ENCODE measurements at regions not wholly inside any gene's neighbourhood (a gene's known extent, or its start where the extent isn't known, plus 50 kb on each side); places are given as distances from the start of the nearest gene placed in this dataset.

GRCh38 chr21:38611277-38611676 is 113.0 kb upstream of the ERG start:
- Histone ChIP-seq H3K9me3 (ENCODE audit: control insufficient read depth, low read length) (no peaks in the 10 kb centered on the region), H3K36me3 (ENCODE audit: control insufficient read depth, insufficient read depth, low read length) (no peaks in the 10 kb centered on the region), H3K27ac (ENCODE audit: insufficient read depth, low read depth, low read length, poor library complexity, severe bottlenecking) (no peak overlapping the region), H3K4me3 (ENCODE audit: insufficient read depth, low read depth, low read length) (no peak overlapping the region), H3K4me1 (ENCODE audit: control insufficient read depth, insufficient read depth, low read length) (no peaks in the 10 kb centered on the region), H3K27me3 (ENCODE audit: control insufficient read depth, insufficient read depth, low read length, poor library complexity, severe bottlenecking) (no peaks in the 10 kb centered on the region)
- WGBS, 2 experiments: 82 to 83% methylated on average over 8 of the region's 8 CpGs

- no peak overlapping the region for H3K27ac ChIP-seq (ENCODE audit: insufficient read depth, low read depth, low read length, poor library complexity, severe bottlenecking)
These were observed 115.4 kb upstream of the ERG start for GRCh38 chr21:38613686-38614085.

GRCh38 chr21:38614558-38614957 is 116.3 kb upstream of the ERG start:
- Histone ChIP-seq H3K36me3 (ENCODE audit: control insufficient read depth, insufficient read depth, low read length) (no peaks in the 10 kb centered on the region), H3K9me3 (ENCODE audit: control insufficient read depth, low read length) (no peaks in the 10 kb centered on the region), H3K4me1 (ENCODE audit: control insufficient read depth, insufficient read depth, low read length) (no peaks in the 10 kb centered on the region), H3K27ac (ENCODE audit: insufficient read depth, low read depth, low read length, poor library complexity, severe bottlenecking) (no peak overlapping the region), H3K4me3 (ENCODE audit: insufficient read depth, low read depth, low read length) (no peak overlapping the region), H3K27me3 (ENCODE audit: control insufficient read depth, insufficient read depth, low read length, poor library complexity, severe bottlenecking) (no peaks in the 10 kb centered on the region)
- 87 to 94% methylated on average over 5 of the region's 5 CpGs for WGBS, 2 experiments

More at GRCh38 chr21:38613686-38614085, 115.4 kb upstream of the ERG start:
- no peaks in the 10 kb centered on the region for H3K36me3 ChIP-seq (ENCODE audit: control insufficient read depth, insufficient read depth, low read length)
- no peaks in the 10 kb centered on the region for H3K4me1 ChIP-seq (ENCODE audit: control insufficient read depth, insufficient read depth, low read length)
- H3K9me3 ChIP-seq (ENCODE audit: control insufficient read depth, low read length): no peaks in the 10 kb centered on the region
- 93 to 99% methylated on average over 6 of the region's 6 CpGs for WGBS, 2 experiments
- no peaks in the 10 kb centered on the region for H3K27me3 ChIP-seq (ENCODE audit: control insufficient read depth, insufficient read depth, low read length, poor library complexity, severe bottlenecking)
- no peak overlapping the region for H3K4me3 ChIP-seq (ENCODE audit: insufficient read depth, low read depth, low read length)

GRCh38 chr21:38619480-38619879 is 121.2 kb upstream of the ERG start:
- H3K27ac ChIP-seq (ENCODE audit: insufficient read depth, low read depth, low read length, poor library complexity, severe bottlenecking): no peak overlapping the region
- no peak overlapping the region for H3K4me3 ChIP-seq (ENCODE audit: insufficient read depth, low read depth, low read length)
- no peaks in the 10 kb centered on the region for H3K9me3 ChIP-seq (ENCODE audit: control insufficient read depth, low read length)
- no peaks in the 10 kb centered on the region for H3K4me1 ChIP-seq (ENCODE audit: control insufficient read depth, insufficient read depth, low read length)
- WGBS, 2 experiments: 98 to 100% methylated on average over 2 of the region's 2 CpGs
- no peaks in the 10 kb centered on the region for H3K36me3 ChIP-seq (ENCODE audit: control insufficient read depth, insufficient read depth, low read length)
- no peaks in the 10 kb centered on the region for H3K27me3 ChIP-seq (ENCODE audit: control insufficient read depth, insufficient read depth, low read length, poor library complexity, severe bottlenecking)

GRCh38 chr21:38619992-38620479 is 121.8 kb upstream of the ERG start:
- Histone ChIP-seq H3K27me3 (ENCODE audit: control insufficient read depth, insufficient read depth, low read length, poor library complexity, severe bottlenecking) (no peaks in the 10 kb centered on the region), H3K27ac (ENCODE audit: insufficient read depth, low read depth, low read length, poor library complexity, severe bottlenecking) (no peak overlapping the region), H3K9me3 (ENCODE audit: control insufficient read depth, low read length) (no peaks in the 10 kb centered on the region), H3K36me3 (ENCODE audit: control insufficient read depth, insufficient read depth, low read length) (no peaks in the 10 kb centered on the region), H3K4me1 (ENCODE audit: control insufficient read depth, insufficient read depth, low read length) (no peaks in the 10 kb centered on the region), H3K4me3 (ENCODE audit: insufficient read depth, low read depth, low read length) (no peak overlapping the region)
- 93 to 95% methylated on average over 4 to 8 of the region's 9 CpGs for WGBS, 2 experiments

- Histone ChIP-seq H3K27me3 (ENCODE audit: control insufficient read depth, insufficient read depth, low read length, poor library complexity, severe bottlenecking) (no peaks in the 10 kb centered on the region), H3K4me1 (ENCODE audit: control insufficient read depth, insufficient read depth, low read length) (no peaks in the 10 kb centered on the region), H3K9me3 (ENCODE audit: control insufficient read depth, low read length) (no peaks in the 10 kb centered on the region), H3K36me3 (ENCODE audit: control insufficient read depth, insufficient read depth, low read length) (no peaks in the 10 kb centered on the region), H3K27ac (ENCODE audit: insufficient read depth, low read depth, low read length, poor library complexity, severe bottlenecking) (no peak overlapping the region), H3K4me3 (ENCODE audit: insufficient read depth, low read depth, low read length) (no peak overlapping the region)
- WGBS, 2 experiments: 91 to 92% methylated on average over 3 of the region's 3 CpGs
These were observed 122.9 kb upstream of the ERG start for GRCh38 chr21:38621132-38621531.

- Histone ChIP-seq H3K9me3 (ENCODE audit: control insufficient read depth, low read length) (no peaks in the 10 kb centered on the region), H3K27ac (ENCODE audit: insufficient read depth, low read depth, low read length, poor library complexity, severe bottlenecking) (no peak overlapping the region), H3K4me3 (ENCODE audit: insufficient read depth, low read depth, low read length) (no peak overlapping the region), H3K27me3 (ENCODE audit: control insufficient read depth, insufficient read depth, low read length, poor library complexity, severe bottlenecking) (no peaks in the 10 kb centered on the region), H3K4me1 (ENCODE audit: control insufficient read depth, insufficient read depth, low read length) (no peaks in the 10 kb centered on the region), H3K36me3 (ENCODE audit: control insufficient read depth, insufficient read depth, low read length) (no peaks in the 10 kb centered on the region)
- WGBS, 2 experiments: 87 to 90% methylated on average over 12 of the region's 12 CpGs
These were observed 124.0 kb upstream of the ERG start for GRCh38 chr21:38622081-38622826.

- Histone ChIP-seq H3K27me3 (ENCODE audit: control insufficient read depth, insufficient read depth, low read length, poor library complexity, severe bottlenecking) (no peaks in the 10 kb centered on the region), H3K36me3 (ENCODE audit: control insufficient read depth, insufficient read depth, low read length) (no peaks in the 10 kb centered on the region), H3K4me1 (ENCODE audit: control insufficient read depth, insufficient read depth, low read length) (no peaks in the 10 kb centered on the region), H3K27ac (ENCODE audit: insufficient read depth, low read depth, low read length, poor library complexity, severe bottlenecking) (no peak overlapping the region), H3K9me3 (ENCODE audit: control insufficient read depth, low read length) (no peaks in the 10 kb centered on the region), H3K4me3 (ENCODE audit: insufficient read depth, low read depth, low read length) (no peak overlapping the region)
- WGBS, 2 experiments: 44 to 46% methylated on average over 2 of the region's 2 CpGs
These were observed 124.5 kb upstream of the ERG start for GRCh38 chr21:38622827-38623209.

GRCh38 chr21:38623552-38623951 is 125.3 kb upstream of the ERG start:
- Histone ChIP-seq H3K36me3 (ENCODE audit: control insufficient read depth, insufficient read depth, low read length) (no peaks in the 10 kb centered on the region), H3K4me3 (ENCODE audit: insufficient read depth, low read depth, low read length) (no peak overlapping the region), H3K27me3 (ENCODE audit: control insufficient read depth, insufficient read depth, low read length, poor library complexity, severe bottlenecking) (no peaks in the 10 kb centered on the region), H3K27ac (ENCODE audit: insufficient read depth, low read depth, low read length, poor library complexity, severe bottlenecking) (no peak overlapping the region), H3K4me1 (ENCODE audit: control insufficient read depth, insufficient read depth, low read length) (no peaks in the 10 kb centered on the region), H3K9me3 (ENCODE audit: control insufficient read depth, low read length) (no peaks in the 10 kb centered on the region)
- 95 to 96% methylated on average over 4 of the region's 4 CpGs for WGBS, 2 experiments

- H3K9me3 ChIP-seq (ENCODE audit: control insufficient read depth, low read length): no peaks in the 10 kb centered on the region
- 88 to 100% methylated on average over 1 of the region's 1 CpG for WGBS, 2 experiments
- no peaks in the 10 kb centered on the region for H3K4me1 ChIP-seq (ENCODE audit: control insufficient read depth, insufficient read depth, low read length)
- no peaks in the 10 kb centered on the region for H3K36me3 ChIP-seq (ENCODE audit: control insufficient read depth, insufficient read depth, low read length)
- H3K27me3 ChIP-seq (ENCODE audit: control insufficient read depth, insufficient read depth, low read length, poor library complexity, severe bottlenecking): no peaks in the 10 kb centered on the region
- no peak overlapping the region for H3K4me3 ChIP-seq (ENCODE audit: insufficient read depth, low read depth, low read length)
- no peak overlapping the region for H3K27ac ChIP-seq (ENCODE audit: insufficient read depth, low read depth, low read length, poor library complexity, severe bottlenecking)
These were observed 126.7 kb upstream of the ERG start for GRCh38 chr21:38625000-38625399.

Data from ectodermal cell (in vitro differentiated cells).